Stimulated activated CD8-positive, alpha-beta memory T cell treated with anti-CD3 and anti-CD28 coated beads, Interleukin-7, amount 100 ng/mL, for 4 hours (primary cell): ENCODE measurements at regions not wholly inside any gene's neighbourhood (a gene's known extent, or its start where the extent isn't known, plus 50 kb on each side); places are given as distances from the start of the nearest gene placed in this dataset.
"Not testable (repeated sequence)": the region's sequence is repeated elsewhere in the genome, so short reads cannot be mapped to it uniquely, and the experiment has no call there.

Experiments used
- DNase-seq, 2 donors: peaks; one replicate each; pipeline ENCODE4 v3.0.0-alpha.2; 2020; ENCODE audit warnings: low read depth in 2 of 2

- DNase-seq: no peak
These were observed 105.4 kb upstream of the MCHR2 start for GRCh38 chr6:100099189-100100074.

GRCh38 chr6:100096936-100097335 lies 102.9 kb upstream of the MCHR2 start:
- no peak for DNase-seq

GRCh38 chr6:100096341-100096740 lies 102.3 kb upstream of the MCHR2 start:
- DNase-seq: no peak

- DNase-seq: no peak
These were observed 99.4 kb upstream of the MCHR2 start for GRCh38 chr6:100093405-100093804.

GRCh38 chr6:100088009-100088408 lies 94.0 kb upstream of the MCHR2 start:
- DNase-seq: no peak

GRCh38 chr6:100084991-100085364 lies 91.0 kb upstream of the MCHR2 start:
- no peak for DNase-seq

- no peak for DNase-seq
These were observed 90.4 kb upstream of the MCHR2 start for GRCh38 chr6:100084316-100084990.

GRCh38 chr6:100078509-100078908 lies 84.5 kb upstream of the MCHR2 start:
- no peak for DNase-seq

GRCh38 chr6:100065348-100065747 lies 71.3 kb upstream of the MCHR2 start:
- no peak for DNase-seq

GRCh38 chr6:100062621-100063020 lies 68.6 kb upstream of the MCHR2 start:
- no peak for DNase-seq

- DNase-seq: no peak
These were observed 63.9 kb upstream of the MCHR2 start for GRCh38 chr6:100057941-100058340.

- DNase-seq: no peak
These were observed 56.5 kb upstream of the MCHR2 start for GRCh38 chr6:100050550-100050949.

- DNase-seq: not testable (repeated sequence)
These were observed 49.9 kb upstream of the MCHR2 start for GRCh38 chr6:100043961-100044360.
